IPS-18a (cell line): ENCODE measurements at regions not wholly inside any gene's neighbourhood (a gene's known extent, or its start where the extent isn't known, plus 50 kb on each side); places are given as distances from the start of the nearest gene placed in this dataset.

ENCODE experiments used
- H3K27ac ChIP-seq: one replicate; pipeline ENCODE4 v1.5.1; 2013; ENCODE audit warnings: low read length
- H3K27me3 ChIP-seq: one replicate; pipeline ENCODE4 v1.6.1; 2013; ENCODE audit warnings: mild to moderate bottlenecking, low read length; ENCODE audit not compliant: control insufficient read depth, insufficient read depth
- H3K36me3 ChIP-seq: one replicate; pipeline ENCODE4 v1.6.1; 2013; ENCODE audit warnings: low read depth, low read length; ENCODE audit not compliant: control insufficient read depth
- H3K4me1 ChIP-seq: one replicate; pipeline ENCODE4 v1.6.1; 2013; ENCODE audit warnings: low read depth, low read length; ENCODE audit not compliant: control insufficient read depth
- H3K4me3 ChIP-seq: one replicate; pipeline ENCODE4 v1.5.1; 2013; ENCODE audit warnings: low read length
- H3K9ac ChIP-seq: one replicate; pipeline ENCODE4 v1.6.1; 2013; ENCODE audit warnings: mild to moderate bottlenecking, low read length, moderate library complexity
- H3K9me3 ChIP-seq: one replicate; pipeline ENCODE4 v1.6.1; 2013; ENCODE audit warnings: low read depth, low read length; ENCODE audit not compliant: control insufficient read depth

DNA sequence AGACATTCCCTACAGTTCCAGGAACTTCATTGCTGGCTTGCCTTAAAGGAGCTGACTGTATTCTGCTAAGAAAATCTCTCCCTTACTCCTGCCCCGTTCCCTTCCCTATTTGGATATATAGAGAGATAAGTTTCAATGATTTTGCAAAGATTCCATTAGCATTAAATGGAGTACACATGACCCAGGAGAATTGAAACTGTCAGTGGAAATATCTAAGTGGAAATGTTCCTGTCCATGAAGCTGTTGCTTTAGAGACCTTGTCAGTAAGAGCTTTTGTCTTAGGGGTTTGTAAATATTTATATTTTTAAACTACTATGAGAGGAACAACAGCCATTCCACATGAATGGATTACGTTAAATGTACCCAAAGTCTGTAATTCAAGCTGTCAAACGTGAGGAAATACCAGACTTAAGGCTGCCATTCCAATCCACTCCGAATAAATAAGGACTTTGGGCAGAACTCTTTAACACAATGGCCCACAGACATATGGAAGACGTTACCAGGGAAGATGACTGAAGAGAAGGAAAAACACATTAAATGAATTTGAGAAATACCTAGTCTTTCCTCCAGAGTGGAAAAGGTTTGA lies 387.1 kb upstream of the PAPPA start:
- no peaks in the 10 kb centered on the region for H3K9me3 ChIP-seq
- H3K27me3 ChIP-seq, result no peaks in the 10 kb centered on the region
- no peak overlapping the region for H3K9ac ChIP-seq
- no peak overlapping the region for H3K4me3 ChIP-seq
- H3K4me1 ChIP-seq, result no peaks in the 10 kb centered on the region
- H3K36me3 ChIP-seq, result no peaks in the 10 kb centered on the region
- H3K27ac ChIP-seq, result no peak overlapping the region

GRCh38 chr9:115770521-115770920 lies 383.1 kb upstream of the PAPPA start:
- no peak overlapping the region for H3K9ac ChIP-seq
- H3K27me3 ChIP-seq, result no peaks in the 10 kb centered on the region

GRCh38 chr9:115775659-115776058 lies 377.9 kb upstream of the PAPPA start:
- H3K4me3 ChIP-seq, result no peak overlapping the region
- H3K27ac ChIP-seq, result no peak overlapping the region
- H3K9me3 ChIP-seq, result no peaks in the 10 kb centered on the region

More at GRCh38 chr9:115770521-115770920, 383.1 kb upstream of the PAPPA start:
- Histone ChIP-seq H3K36me3 (no peaks in the 10 kb centered on the region), H3K9me3 (no peaks in the 10 kb centered on the region), H3K27ac (no peak overlapping the region), H3K4me1 (no peaks in the 10 kb centered on the region), H3K4me3 (no peak overlapping the region)

DNA sequence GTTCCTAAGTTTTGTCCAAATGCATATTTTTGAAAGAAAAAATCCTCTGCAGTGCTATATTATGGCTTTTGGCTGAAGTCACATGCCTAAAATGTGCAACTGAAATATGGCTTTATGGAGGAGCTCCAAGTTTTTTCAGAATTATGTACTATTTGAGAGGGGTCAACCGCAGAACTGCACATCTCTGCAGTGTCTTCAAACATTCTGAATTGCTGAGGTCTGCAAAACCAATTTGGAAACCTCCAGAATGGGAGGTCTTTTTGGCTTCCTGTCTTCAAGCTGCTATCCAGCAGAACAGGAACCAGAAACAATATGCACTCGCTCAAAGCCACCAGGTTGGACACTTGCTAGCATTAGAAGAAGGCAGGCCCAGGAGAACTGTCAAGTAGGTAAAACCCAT lies 376.0 kb upstream of the PAPPA start:
- H3K27ac ChIP-seq, result no peak overlapping the region
- no peaks in the 10 kb centered on the region for H3K36me3 ChIP-seq
- no peaks in the 10 kb centered on the region for H3K4me1 ChIP-seq

More at GRCh38 chr9:115775659-115776058, 377.9 kb upstream of the PAPPA start:
- Histone ChIP-seq H3K4me1 (no peaks in the 10 kb centered on the region), H3K27me3 (no peaks in the 10 kb centered on the region), H3K9ac (no peak overlapping the region), H3K36me3 (no peaks in the 10 kb centered on the region)

GRCh38 chr9:115781070-115781736 lies 372.4 kb upstream of the PAPPA start:
- Histone ChIP-seq H3K27ac (no peak overlapping the region), H3K4me1 (no peaks in the 10 kb centered on the region), H3K27me3 (no peaks in the 10 kb centered on the region), H3K9ac (no peak overlapping the region), H3K9me3 (no peaks in the 10 kb centered on the region), H3K4me3 (no peak overlapping the region), H3K36me3 (no peaks in the 10 kb centered on the region)

More for the DNA sequence above, 376.0 kb upstream of the PAPPA start:
- no peaks in the 10 kb centered on the region for H3K9me3 ChIP-seq
- H3K27me3 ChIP-seq, result no peaks in the 10 kb centered on the region
- H3K4me3 ChIP-seq, result no peak overlapping the region
- H3K9ac ChIP-seq, result no peak overlapping the region

GRCh38 chr9:115786321-115786720 lies 367.3 kb upstream of the PAPPA start:
- Histone ChIP-seq H3K27me3 (no peaks in the 10 kb centered on the region), H3K9me3 (no peaks in the 10 kb centered on the region), H3K4me3 (no peak overlapping the region), H3K36me3 (no peaks in the 10 kb centered on the region), H3K27ac (no peak overlapping the region), H3K4me1 (peaks cover 7% of the 10 kb centered on the region), H3K9ac (no peak overlapping the region)

DNA sequence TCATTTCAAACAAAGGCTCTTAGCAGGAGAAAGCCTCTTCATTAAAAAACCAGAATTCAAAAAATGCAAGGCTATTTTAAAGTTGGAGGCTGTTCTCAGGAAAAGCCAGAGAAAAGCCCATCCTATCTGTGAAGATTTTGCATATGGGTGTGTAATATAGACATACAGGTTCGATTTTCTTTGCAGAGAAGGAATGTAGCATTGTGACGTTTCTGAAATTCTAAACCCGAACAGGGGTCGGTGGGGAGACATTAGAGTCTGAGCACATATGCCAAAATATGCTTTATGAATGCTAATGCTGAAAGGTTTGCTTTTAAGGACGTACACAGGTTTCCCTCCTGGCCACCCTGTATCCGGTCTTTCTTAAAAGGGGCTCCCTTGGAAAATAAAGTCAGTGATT lies 363.1 kb upstream of the PAPPA start:
- Histone ChIP-seq H3K4me3 (no peak overlapping the region), H3K27me3 (no peaks in the 10 kb centered on the region), H3K27ac (no peak overlapping the region), H3K9me3 (no peaks in the 10 kb centered on the region), H3K4me1 (peaks cover 7% of the 10 kb centered on the region), H3K9ac (no peak overlapping the region), H3K36me3 (no peaks in the 10 kb centered on the region)

DNA sequence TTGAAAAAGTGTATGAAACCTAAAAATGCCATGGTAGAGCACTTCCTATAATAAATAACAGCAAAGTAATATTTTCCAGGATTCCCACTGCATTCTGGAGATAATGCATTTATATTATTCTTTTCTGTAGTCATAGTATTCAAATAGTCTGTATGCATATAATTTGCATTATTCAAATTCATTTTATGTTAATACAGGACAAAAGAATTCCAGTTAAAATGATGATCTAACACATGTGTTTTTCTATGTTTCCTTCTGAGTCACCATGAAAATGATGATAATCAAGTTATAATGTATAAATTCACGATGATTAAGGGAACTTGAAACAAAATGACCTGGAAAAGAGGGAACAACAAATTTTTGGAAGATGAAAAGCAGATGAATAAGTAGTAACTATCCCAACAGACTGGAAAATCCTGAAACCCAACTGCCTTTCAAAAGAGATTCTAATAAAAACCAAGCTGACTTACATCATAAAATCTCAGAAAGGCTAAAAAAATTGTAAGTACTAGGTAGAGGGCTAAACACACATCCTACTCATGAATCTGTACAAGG lies 358.6 kb upstream of the PAPPA start:
- Histone ChIP-seq H3K9me3 (no peaks in the 10 kb centered on the region), H3K9ac (no peak overlapping the region), H3K36me3 (no peaks in the 10 kb centered on the region), H3K27ac (no peak overlapping the region), H3K4me1 (no peaks in the 10 kb centered on the region), H3K27me3 (no peaks in the 10 kb centered on the region), H3K4me3 (no peak overlapping the region)

DNA sequence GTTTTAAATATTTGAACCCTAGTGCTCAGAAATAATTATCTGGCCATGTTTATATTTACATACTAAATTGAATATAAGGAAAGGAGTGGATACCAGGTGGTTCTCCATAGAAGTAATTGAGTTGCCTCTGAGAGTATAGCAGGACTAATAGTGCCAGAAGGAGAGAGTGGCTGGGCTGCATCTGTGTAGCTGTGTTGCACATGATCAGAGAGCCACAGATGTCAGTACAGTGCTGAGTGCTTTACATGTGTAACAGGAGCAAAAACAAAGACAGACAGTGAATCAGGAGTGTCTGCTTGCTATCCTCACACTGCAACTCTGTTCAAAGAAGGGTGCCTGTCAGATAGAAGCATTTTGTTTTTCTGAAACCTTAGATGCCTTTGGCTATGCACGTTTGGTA lies 353.9 kb upstream of the PAPPA start:
- H3K9ac ChIP-seq, result no peak overlapping the region
- no peaks in the 10 kb centered on the region for H3K4me1 ChIP-seq
- no peak overlapping the region for H3K4me3 ChIP-seq
- no peak overlapping the region for H3K27ac ChIP-seq
- no peaks in the 10 kb centered on the region for H3K27me3 ChIP-seq
- H3K36me3 ChIP-seq, result no peaks in the 10 kb centered on the region
- no peaks in the 10 kb centered on the region for H3K9me3 ChIP-seq

DNA sequence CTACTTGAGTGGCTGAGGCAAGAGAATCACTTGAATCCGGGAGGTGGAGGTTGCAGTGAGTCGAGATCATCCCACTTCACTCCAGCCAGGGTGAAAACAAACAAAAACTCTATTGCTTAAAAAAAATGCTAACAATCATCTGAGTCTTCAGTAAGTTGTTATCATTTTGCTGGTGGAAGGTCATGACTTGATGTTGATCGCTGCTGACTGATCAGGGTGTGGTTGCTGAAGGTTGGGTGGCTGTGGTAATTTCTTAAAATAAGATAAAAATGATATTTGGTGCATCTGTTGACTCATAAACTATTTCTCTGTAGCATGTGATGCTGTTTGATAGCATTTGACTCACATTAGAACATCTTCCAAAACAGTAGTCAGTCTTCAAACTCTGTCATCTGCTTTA lies 349.4 kb upstream of the PAPPA start:
- Histone ChIP-seq H3K27ac (no peak overlapping the region), H3K4me1 (no peaks in the 10 kb centered on the region), H3K4me3 (no peak overlapping the region), H3K36me3 (no peaks in the 10 kb centered on the region), H3K9me3 (no peaks in the 10 kb centered on the region), H3K27me3 (no peaks in the 10 kb centered on the region), H3K9ac (no peak overlapping the region)

GRCh38 chr9:115808108-115808507 lies 345.5 kb upstream of the PAPPA start:
- no peak overlapping the region for H3K4me3 ChIP-seq
- H3K27ac ChIP-seq, result no peak overlapping the region
- H3K27me3 ChIP-seq, result no peaks in the 10 kb centered on the region
- no peaks in the 10 kb centered on the region for H3K36me3 ChIP-seq
- no peak overlapping the region for H3K9ac ChIP-seq
- no peaks in the 10 kb centered on the region for H3K4me1 ChIP-seq
- no peaks in the 10 kb centered on the region for H3K9me3 ChIP-seq

DNA sequence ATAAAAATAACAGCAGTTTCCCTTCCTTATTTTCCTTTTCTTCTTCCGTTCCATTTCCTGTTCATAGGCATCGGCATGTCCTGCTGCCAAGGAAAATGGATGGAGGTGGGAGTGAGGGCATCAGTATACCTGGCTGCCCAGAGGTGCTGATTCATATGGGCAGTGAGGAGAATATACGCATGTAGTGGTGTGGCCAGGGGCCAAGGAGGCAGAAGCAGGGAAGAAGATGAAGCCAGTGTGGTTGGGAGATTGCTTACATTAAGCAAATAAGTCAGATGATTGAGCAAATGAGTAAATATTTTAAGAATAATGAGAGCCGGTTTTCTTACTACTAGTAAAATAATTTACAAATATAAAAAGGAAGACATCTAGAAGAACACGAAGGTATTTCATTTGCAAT lies 344.9 kb upstream of the PAPPA start:
- Histone ChIP-seq H3K9ac (no peak overlapping the region), H3K4me3 (no peak overlapping the region), H3K27ac (no peak overlapping the region), H3K27me3 (no peaks in the 10 kb centered on the region), H3K36me3 (no peaks in the 10 kb centered on the region), H3K4me1 (no peaks in the 10 kb centered on the region), H3K9me3 (no peaks in the 10 kb centered on the region)
